Prostate gland (tissue), 2 donors: ENCODE measurements at regions not wholly inside any gene's neighbourhood (a gene's known extent, or its start where the extent isn't known, plus 50 kb on each side); places are given as distances from the start of the nearest gene placed in this dataset.

ENCODE experiments used
- DNase-seq: peaks from one replicate; pipeline ENCODE4 v3.0.0-alpha.2; 2019; ENCODE audit warnings: low spot score
- H3K27ac ChIP-seq, 2 donors: fragments of 200-600 bp; sonication (generic); 2 replicates each; pipeline ENCODE4 v1.5.1; 2017 to 2019
- H3K27me3 ChIP-seq: fragments of 200-600 bp; sonication (generic); replicated peaks from 2 replicates; pipeline ENCODE4 v1.5.1; 2019; ENCODE audit not compliant: insufficient read depth
- H3K36me3 ChIP-seq, 2 donors: fragments of 200-600 bp; sonication (generic); 1 replicate in 1 of 2; 2 replicates in 1 of 2; pipeline versions ENCODE4 v1.5.1 to v1.8.1; 2017 to 2019
- H3K4me1 ChIP-seq: fragments of 200-600 bp; sonication (generic); replicated peaks from 2 replicates; pipeline ENCODE4 v1.5.1; 2019
- H3K4me3 ChIP-seq, 2 donors: fragments of 200-600 bp; sonication (generic); 2 replicates each; pipeline ENCODE4 v1.5.1; 2017 to 2019
- H3K9me3 ChIP-seq: fragments of 200-600 bp; sonication (generic); 2 replicates; pipeline ENCODE4 v1.5.1; 2017
- POLR2A ChIP-seq: fragments of 450-650 bp; IDR thresholded peaks from one replicate; pipeline ENCODE4 v1.6.1; 2016; ENCODE audit warnings: antibody characterized with exemption, mild to moderate bottlenecking
- POLR2AphosphoS5 ChIP-seq: sonication (generic); formaldehyde crosslinking; IDR thresholded peaks from one replicate; pipeline ENCODE4 v1.6.1; 2017; ENCODE audit warnings: antibody characterized with exemption
- WGBS: methylation state at CpG from one replicate; pipeline ENCODE4 v1.1.5; 2018; 5-methylcytosine and 5-hydroxymethylcytosine counted together
- intact Hi-C: fragments of 100-400 bp; cut with DNase I; formaldehyde crosslinking; loops from one replicate; pipeline ENCODE4 v1.14.2; 2022
- TF ChIP-seq, protein P1 (sequence below), 4 experiments: fragments of 200-600 bp in 2 of 4; fragments of 450-650 bp in 2 of 4; sonication (generic) in 2 of 4; IDR thresholded peaks; 1 replicate in 3 of 4; 2 replicates in 1 of 4; pipeline ENCODE4 v1.5.1; 2016 to 2019; ENCODE audit warnings: antibody characterized with exemption in 4 of 4, mild to moderate bottlenecking in 2 of 4, moderate library complexity in 2 of 4

DNA sequence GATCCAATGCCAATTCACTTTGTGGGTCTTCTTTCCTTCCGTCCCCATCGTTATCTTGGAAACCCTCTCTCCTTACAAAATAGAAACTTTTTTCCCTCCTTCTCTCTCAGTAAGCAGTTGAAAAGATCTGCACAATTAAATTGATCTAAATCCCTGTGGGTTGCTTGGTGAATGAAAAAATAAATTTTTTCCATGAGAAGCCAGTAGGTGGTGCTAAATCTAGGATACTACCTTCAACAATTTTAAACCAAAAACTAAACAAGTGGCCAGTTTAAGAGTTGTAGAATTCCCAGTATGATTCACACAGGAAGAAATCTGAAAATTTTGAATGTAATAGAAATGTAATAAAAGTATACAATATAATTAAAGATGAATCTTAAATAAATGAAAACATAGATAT lies 990.3 kb upstream of the ZNF722 start:
- Histone ChIP-seq H3K36me3 (no peaks in the 10 kb centered on the region), H3K4me3 (no peak overlapping the region), H3K27ac (no peak overlapping the region), H3K9me3 (no peaks in the 10 kb centered on the region), H3K27me3 (no peaks in the 10 kb centered on the region), H3K4me1 (no peaks in the 10 kb centered on the region)
- intact Hi-C loops: no loop called here
- TF ChIP-seq POLR2AphosphoS5 (no peak), POLR2A (no peak)
- TF ChIP-seq, protein P1, sequence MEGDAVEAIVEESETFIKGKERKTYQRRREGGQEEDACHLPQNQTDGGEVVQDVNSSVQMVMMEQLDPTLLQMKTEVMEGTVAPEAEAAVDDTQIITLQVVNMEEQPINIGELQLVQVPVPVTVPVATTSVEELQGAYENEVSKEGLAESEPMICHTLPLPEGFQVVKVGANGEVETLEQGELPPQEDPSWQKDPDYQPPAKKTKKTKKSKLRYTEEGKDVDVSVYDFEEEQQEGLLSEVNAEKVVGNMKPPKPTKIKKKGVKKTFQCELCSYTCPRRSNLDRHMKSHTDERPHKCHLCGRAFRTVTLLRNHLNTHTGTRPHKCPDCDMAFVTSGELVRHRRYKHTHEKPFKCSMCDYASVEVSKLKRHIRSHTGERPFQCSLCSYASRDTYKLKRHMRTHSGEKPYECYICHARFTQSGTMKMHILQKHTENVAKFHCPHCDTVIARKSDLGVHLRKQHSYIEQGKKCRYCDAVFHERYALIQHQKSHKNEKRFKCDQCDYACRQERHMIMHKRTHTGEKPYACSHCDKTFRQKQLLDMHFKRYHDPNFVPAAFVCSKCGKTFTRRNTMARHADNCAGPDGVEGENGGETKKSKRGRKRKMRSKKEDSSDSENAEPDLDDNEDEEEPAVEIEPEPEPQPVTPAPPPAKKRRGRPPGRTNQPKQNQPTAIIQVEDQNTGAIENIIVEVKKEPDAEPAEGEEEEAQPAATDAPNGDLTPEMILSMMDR (IDR thresholded peaks at IDR 0.05): no peak
- no peak for DNase-seq
- WGBS: 55% methylated on average over 2 of the region's 2 CpGs

DNA sequence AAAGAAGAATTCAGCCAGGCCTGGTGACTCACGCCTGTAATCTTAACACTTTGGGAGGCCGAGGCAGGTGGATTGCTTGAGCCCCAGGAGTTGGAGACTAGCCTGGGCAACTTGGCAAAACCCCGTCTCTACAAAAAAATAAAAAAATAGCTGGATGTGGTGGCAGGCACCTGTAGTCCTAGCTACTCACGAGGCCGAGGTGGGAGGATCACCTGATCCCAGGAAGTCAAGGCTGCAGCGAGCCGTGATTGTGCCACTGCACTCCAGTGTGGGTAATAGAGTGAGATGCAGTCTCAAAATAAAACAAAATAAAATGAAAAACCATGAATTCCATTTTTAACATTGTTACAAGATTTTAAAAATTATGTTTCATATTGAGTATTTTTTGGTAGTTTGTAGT lies 988.9 kb upstream of the ZNF722 start:
- no peaks in the 10 kb centered on the region for H3K4me1 ChIP-seq
- intact Hi-C loops: no loop called here
- no peaks in the 10 kb centered on the region for H3K27me3 ChIP-seq
- TF ChIP-seq POLR2AphosphoS5: no peak
- TF ChIP-seq, protein P1 (IDR thresholded peaks at IDR 0.05): no peak
- no peak for TF ChIP-seq POLR2A
- no peaks in the 10 kb centered on the region for H3K9me3 ChIP-seq
- no peak overlapping the region for H3K4me3 ChIP-seq
- DNase-seq: no peak
- H3K36me3 ChIP-seq: no peaks in the 10 kb centered on the region
- WGBS: 75% methylated on average over 7 of the region's 7 CpGs
- no peak overlapping the region for H3K27ac ChIP-seq

DNA sequence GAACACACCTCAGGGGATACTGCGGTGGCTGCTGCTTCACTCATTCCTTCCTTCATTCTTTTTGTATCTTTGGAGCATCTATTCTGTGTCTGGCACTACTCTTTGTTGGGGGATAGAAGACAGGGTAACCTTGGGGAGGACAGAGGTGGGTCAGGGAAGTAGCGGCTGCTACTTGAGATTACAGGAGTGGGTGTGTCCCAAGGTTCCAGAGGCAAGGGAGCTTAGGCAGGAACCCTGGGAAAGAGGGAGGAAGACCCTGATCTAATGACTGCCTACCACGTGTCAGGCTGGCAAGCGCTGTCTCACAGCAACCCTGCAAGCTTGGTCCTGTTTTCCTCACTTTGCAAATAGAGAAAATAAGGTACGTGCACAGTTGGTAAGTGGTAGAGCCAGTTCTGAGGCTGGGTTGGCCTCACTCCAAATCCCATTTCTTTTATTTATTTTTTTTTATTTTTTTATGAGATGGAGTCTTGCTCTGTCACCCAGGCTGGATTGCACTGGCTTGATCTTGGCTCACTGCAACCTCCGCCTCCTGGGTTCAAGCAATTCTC lies 985.9 kb upstream of the ZNF722 start:
- DNase-seq: peak; percentile 22

DNA sequence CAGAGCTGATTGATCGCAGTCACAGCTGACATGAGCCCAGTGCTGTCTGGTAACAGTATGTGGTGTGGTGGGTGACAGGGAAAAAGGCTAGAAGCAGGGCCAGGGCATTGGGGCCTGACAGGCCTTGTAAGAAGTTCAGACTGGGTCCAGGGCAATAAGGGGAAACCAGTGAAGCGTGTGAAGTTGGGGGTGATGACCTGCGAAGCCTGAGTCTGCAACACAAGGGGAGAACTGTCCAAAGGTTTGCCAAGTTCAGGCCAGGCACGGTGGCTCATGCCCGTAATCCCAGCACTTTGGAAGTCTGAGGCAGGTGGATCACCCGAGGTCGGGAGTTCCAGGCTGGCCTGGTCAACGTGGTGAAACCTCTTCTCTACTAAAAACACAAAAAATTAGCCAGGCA lies 983.9 kb upstream of the ZNF722 start:
- H3K27me3 ChIP-seq: no peaks in the 10 kb centered on the region
- TF ChIP-seq, protein P1 (IDR thresholded peaks at IDR 0.05): no peak
- TF ChIP-seq POLR2AphosphoS5 (no peak), POLR2A (no peak)

More for the DNA sequence above, 985.9 kb upstream of the ZNF722 start:
- 63% methylated on average over 6 of the region's 6 CpGs for WGBS
- H3K9me3 ChIP-seq: no peaks in the 10 kb centered on the region
- H3K27me3 ChIP-seq: no peaks in the 10 kb centered on the region
- intact Hi-C loops: no loop called here
- H3K4me3 ChIP-seq: no peak overlapping the region
- H3K36me3 ChIP-seq: no peaks in the 10 kb centered on the region
- H3K27ac ChIP-seq: no peak overlapping the region
- no peaks in the 10 kb centered on the region for H3K4me1 ChIP-seq
- TF ChIP-seq, protein P1 (IDR thresholded peaks at IDR 0.05): no peak
- TF ChIP-seq POLR2AphosphoS5 (peak; percentile 19), POLR2A (no peak)

DNA sequence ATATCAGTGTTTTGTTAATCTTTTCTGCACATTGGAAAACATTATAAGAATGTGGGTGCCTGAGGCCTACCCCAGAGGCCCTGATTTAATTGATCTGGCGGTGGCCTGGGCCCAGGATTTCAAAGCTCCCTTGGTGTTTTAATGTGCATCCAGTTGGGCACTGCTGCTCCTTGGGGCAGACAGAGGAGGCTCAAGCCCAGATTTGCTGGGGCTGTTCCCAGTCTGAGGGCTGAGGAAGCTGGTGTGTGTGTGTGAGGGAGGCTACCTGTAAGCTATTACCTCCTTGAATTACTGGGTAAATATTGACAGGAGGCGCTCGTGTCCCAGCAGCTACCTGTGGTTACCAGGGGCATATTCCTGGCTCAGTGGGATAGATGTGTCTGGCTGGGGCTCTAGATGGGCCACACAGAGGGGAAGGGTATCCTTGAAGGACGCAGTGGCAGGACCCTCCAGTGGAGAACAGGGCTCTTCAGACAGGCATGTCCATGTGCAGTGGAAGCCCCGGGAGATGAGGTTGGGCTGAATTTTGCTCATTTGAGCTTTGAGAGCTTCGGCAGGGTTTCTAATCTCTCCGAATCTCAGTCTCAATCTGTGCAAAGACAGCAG lies 975.4 kb upstream of the ZNF722 start:
- TF ChIP-seq POLR2AphosphoS5 (no peak), POLR2A (no peak)
- TF ChIP-seq, protein P1 (IDR thresholded peaks at IDR 0.05): no peak
- H3K36me3 ChIP-seq: no peaks in the 10 kb centered on the region
- DNase-seq: no peak
- H3K27ac ChIP-seq: no peak overlapping the region
- no peaks in the 10 kb centered on the region for H3K27me3 ChIP-seq
- H3K4me3 ChIP-seq: no peak overlapping the region
- intact Hi-C loops: no loop called here
- H3K4me1 ChIP-seq: no peaks in the 10 kb centered on the region
- no peaks in the 10 kb centered on the region for H3K9me3 ChIP-seq
- 72% methylated on average over 7 of the region's 7 CpGs for WGBS

More for the DNA sequence above, 983.9 kb upstream of the ZNF722 start:
- WGBS: 76% methylated on average over 8 of the region's 8 CpGs
- DNase-seq: no peak
- no peak overlapping the region for H3K4me3 ChIP-seq
- no peaks in the 10 kb centered on the region for H3K4me1 ChIP-seq
- intact Hi-C loops: no loop called here
- H3K27ac ChIP-seq: no peak overlapping the region
- H3K36me3 ChIP-seq: no peaks in the 10 kb centered on the region
- H3K9me3 ChIP-seq: no peaks in the 10 kb centered on the region
